ENCODE measurements at regions not wholly inside any gene's neighbourhood (a gene's known extent, or its start where the extent isn't known, plus 50 kb on each side); places are given as distances from the start of the nearest gene placed in this dataset.
A peak's percentile ranks its signal among the peaks of the same experiment; 100 is the strongest.

DNA sequence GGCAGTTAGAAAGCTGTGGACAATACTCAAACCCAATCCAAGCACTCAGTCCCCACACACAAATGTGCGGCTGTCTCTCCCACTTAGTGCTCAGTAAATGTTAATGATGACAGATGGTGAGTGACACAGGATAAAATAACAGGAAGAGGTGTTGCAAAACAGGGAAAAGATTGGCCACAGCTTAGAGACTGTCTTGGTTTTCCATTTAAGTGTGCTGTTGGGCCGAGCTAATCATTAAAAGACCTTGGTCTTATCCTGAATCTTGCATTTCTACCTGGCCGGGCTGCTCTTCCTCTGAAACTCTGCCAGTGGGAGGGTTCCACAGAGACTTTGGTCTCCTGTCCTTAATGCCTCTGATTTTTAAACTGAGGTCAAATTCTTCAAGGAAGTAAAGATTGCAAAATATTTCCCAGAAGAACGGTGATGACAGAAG, 113.1 kb upstream of the RNF32 start (continued):
- TF ChIP-seq SMARCE1 (IDR thresholded peaks at IDR 0.05; ENCODE audit: borderline replicate concordance) (no peak), PAX8 (CRISPR knock-in tag; IDR thresholded peaks at IDR 0.05; ENCODE audit: borderline replicate concordance) (no peak), HOXA3 (CRISPR knock-in tag; IDR thresholded peaks at IDR 0.05) (0 out of 2 replicates have a peak, but pooled peaks have one; percentile 21), REL (CRISPR knock-in tag; conservative IDR thresholded peaks at IDR 0.05) (no peak), HNF4A (CRISPR knock-in tag; IDR thresholded peaks at IDR 0.05) (peak; percentile 90), PHF5A (CRISPR knock-in tag; IDR thresholded peaks at IDR 0.05; ENCODE audit: low read depth, unreplicated experiment) (no peak), TOPORS (CRISPR knock-in tag; IDR thresholded peaks at IDR 0.05) (no peak), MYNN (CRISPR knock-in tag; IDR thresholded peaks at IDR 0.05; ENCODE audit: low read depth) (no peak), KLF9 (CRISPR knock-in tag; IDR thresholded peaks at IDR 0.05; ENCODE audit: low read depth) (no peak), SNAPC2 (CRISPR knock-in tag; IDR thresholded peaks at IDR 0.05) (no peak), CCDC6 (CRISPR knock-in tag; IDR thresholded peaks at IDR 0.05) (no peak), RBFOX2 (IDR thresholded peaks at IDR 0.05; ENCODE audit: low read depth, low read length) (no peak), KDM4B (CRISPR knock-in tag; IDR thresholded peaks at IDR 0.05) (no peak), ELF3 (CRISPR knock-in tag; IDR thresholded peaks at IDR 0.05) (peak; percentile 80), ZEB1 (IDR thresholded peaks at IDR 0.05; ENCODE audit: insufficient replicate concordance, low read depth) (peak; percentile 61), ZNF724P (CRISPR knock-in tag; IDR thresholded peaks at IDR 0.05; ENCODE audit: borderline replicate concordance) (no peak), ZNF17 (CRISPR knock-in tag; IDR thresholded peaks at IDR 0.05) (no peak), KAT7 (CRISPR knock-in tag; IDR thresholded peaks at IDR 0.05; ENCODE audit: borderline replicate concordance) (no peak), ZNF547 (CRISPR knock-in tag; IDR thresholded peaks at IDR 0.05) (no peak), ARNT2 (CRISPR knock-in tag; IDR thresholded peaks at IDR 0.05; ENCODE audit: low read depth) (no peak)
- TF ChIP-seq, protein P1, sequence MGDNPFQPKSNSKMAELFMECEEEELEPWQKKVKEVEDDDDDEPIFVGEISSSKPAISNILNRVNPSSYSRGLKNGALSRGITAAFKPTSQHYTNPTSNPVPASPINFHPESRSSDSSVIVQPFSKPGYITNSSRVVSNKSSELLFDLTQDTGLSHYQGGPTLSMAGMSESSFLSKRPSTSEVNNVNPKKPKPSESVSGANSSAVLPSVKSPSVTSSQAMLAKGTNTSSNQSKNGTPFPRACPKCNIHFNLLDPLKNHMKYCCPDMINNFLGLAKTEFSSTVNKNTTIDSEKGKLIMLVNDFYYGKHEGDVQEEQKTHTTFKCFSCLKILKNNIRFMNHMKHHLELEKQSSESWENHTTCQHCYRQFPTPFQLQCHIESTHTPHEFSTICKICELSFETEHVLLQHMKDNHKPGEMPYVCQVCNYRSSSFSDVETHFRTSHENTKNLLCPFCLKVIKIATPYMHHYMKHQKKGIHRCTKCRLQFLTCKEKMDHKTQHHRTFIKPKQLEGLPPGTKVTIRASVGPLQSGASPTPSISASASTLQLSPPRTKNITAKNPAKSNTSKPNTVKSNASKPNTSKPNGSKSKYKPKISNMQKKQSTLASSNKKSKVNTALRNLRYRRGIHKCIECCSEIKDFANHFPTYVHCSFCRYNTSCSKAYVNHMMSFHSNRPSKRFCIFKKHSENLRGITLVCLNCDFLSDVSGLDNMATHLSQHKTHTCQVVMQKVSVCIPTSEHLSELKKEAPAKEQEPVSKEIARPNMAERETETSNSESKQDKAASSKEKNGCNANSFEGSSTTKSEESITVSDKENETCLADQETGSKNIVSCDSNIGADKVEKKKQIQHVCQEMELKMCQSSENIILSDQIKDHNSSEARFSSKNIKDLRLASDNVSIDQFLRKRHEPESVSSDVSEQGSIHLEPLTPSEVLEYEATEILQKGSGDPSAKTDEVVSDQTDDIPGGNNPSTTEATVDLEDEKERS (CRISPR knock-in tag; IDR thresholded peaks at IDR 0.05) = no peak
- TF ChIP-seq, protein P2, sequence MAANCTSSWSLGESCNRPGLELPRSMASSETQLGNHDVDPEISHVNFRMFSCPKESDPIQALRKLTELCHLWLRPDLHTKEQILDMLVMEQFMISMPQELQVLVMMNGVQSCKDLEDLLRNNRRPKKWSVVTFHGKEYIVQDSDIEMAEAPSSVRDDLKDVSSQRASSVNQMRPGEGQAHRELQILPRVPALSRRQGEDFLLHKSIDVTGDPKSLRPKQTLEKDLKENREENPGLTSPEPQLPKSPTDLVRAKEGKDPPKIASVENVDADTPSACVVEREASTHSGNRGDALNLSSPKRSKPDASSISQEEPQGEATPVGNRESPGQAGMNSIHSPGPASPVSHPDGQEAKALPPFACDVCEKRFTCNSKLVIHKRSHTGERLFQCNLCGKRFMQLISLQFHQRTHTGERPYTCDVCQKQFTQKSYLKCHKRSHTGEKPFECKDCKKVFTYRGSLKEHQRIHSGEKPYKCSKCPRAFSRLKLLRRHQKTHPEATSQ (CRISPR knock-in tag; IDR thresholded peaks at IDR 0.05; ENCODE audit: borderline replicate concordance) = no peak
- TF ChIP-seq, protein P3, sequence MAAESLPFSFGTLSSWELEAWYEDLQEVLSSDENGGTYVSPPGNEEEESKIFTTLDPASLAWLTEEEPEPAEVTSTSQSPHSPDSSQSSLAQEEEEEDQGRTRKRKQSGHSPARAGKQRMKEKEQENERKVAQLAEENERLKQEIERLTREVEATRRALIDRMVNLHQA (CRISPR knock-in tag; IDR thresholded peaks at IDR 0.05) = no peak
- TF ChIP-seq, protein P4, sequence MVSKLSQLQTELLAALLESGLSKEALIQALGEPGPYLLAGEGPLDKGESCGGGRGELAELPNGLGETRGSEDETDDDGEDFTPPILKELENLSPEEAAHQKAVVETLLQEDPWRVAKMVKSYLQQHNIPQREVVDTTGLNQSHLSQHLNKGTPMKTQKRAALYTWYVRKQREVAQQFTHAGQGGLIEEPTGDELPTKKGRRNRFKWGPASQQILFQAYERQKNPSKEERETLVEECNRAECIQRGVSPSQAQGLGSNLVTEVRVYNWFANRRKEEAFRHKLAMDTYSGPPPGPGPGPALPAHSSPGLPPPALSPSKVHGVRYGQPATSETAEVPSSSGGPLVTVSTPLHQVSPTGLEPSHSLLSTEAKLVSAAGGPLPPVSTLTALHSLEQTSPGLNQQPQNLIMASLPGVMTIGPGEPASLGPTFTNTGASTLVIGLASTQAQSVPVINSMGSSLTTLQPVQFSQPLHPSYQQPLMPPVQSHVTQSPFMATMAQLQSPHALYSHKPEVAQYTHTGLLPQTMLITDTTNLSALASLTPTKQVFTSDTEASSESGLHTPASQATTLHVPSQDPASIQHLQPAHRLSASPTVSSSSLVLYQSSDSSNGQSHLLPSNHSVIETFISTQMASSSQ (IDR thresholded peaks at IDR 0.05; ENCODE audit: low read depth) = peak; percentile 82
- TF ChIP-seq, protein P4 (CRISPR knock-in tag; IDR thresholded peaks at IDR 0.05; ENCODE audit: borderline replicate concordance) = peak; percentile 91; the same call in 1 of the 2 replicates

Measured in HepG2 (cell line).